Cardiac septum (tissue), 1 donor: ENCODE measurements at regions not wholly inside any gene's neighbourhood (a gene's known extent, or its start where the extent isn't known, plus 50 kb on each side); places are given as distances from the start of the nearest gene placed in this dataset.

Experiments
- DNase-seq: peaks from one replicate; pipeline ENCODE4 v3.0.0-alpha.2; 2020; ENCODE audit warnings: low spot score
- intact Hi-C: fragments of 100-400 bp; cut with DNase I; formaldehyde crosslinking; loops from one replicate; pipeline ENCODE4 v1.14.0; 2022
- donor health status: DM: no; HTN: no; CAD: no.

DNA sequence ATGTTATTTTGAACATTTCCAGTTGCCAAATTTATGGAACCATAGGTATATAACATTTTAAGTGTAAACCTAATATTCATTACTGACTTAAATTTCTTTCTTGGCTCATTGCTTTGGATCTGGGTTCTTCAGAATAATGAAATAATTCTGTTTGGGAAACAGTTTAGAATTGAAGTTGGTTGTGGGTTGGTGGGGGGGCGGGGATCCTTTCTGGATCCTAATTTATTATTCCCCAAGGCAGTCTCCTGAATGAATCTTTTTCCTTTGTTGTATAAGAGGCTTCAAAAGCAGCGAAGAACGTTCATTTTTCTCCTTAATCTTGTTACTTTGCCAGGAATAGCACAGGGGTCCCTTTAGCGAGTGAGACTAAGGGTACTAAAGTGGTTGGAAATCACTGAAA, 325.5 kb downstream of the FOXG1 start:
- intact Hi-C loops = no loop called here
- no peak for DNase-seq

- DNase-seq = no peak
- intact Hi-C loops = no loop called here
Measured at GRCh38 chr14:29097476-29097875, 330.9 kb downstream of the FOXG1 start.

GRCh38 chr14:29098656-29099055, 332.1 kb downstream of the FOXG1 start:
- intact Hi-C loops = no loop called here

DNA sequence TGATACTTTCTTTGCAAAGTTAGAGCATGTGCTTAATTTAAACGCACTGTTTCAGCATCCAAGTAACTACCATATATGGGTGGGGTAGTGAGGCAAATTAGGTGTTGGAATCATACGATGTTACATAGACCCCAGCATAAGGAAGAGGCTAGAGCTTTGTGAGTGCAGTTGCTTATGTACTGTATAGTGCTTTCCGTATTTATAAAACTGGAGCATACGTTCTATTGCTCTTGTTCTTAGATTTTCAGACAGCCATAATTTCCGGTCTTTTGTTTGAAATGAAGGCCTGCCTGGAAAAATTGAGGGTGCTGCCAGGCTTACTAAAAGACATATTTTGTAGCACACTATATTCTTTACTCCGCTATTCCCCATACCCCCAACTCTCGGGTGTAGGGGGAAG, 335.7 kb downstream of the FOXG1 start:
- DNase-seq = no peak
- intact Hi-C loops = no loop called here

More at GRCh38 chr14:29098656-29099055, 332.1 kb downstream of the FOXG1 start:
- DNase-seq = no peak

DNA sequence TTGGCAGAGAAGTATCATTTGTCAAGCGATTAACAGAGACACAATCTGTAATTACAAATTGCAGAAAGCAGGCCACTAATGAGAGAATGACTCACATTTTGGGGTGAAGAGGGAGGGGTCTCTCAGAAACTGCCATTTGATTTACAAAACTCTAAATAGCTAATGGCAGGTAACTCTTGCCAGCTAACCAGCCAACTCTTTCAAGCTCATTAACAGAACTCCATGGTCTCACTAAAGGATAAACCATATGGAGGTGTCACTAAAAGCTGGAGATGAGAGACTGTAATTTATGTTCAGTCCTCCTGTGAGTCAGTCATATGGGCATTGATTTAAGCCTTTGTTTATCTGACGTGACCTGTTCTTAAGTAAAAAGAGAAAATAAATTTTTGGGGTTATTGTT, 336.4 kb downstream of the FOXG1 start:
- DNase-seq = no peak
- intact Hi-C loops = no loop called here

- DNase-seq = no peak
- intact Hi-C loops = no loop called here
Measured at GRCh38 chr14:29108908-29109307, 342.3 kb downstream of the FOXG1 start.

DNA sequence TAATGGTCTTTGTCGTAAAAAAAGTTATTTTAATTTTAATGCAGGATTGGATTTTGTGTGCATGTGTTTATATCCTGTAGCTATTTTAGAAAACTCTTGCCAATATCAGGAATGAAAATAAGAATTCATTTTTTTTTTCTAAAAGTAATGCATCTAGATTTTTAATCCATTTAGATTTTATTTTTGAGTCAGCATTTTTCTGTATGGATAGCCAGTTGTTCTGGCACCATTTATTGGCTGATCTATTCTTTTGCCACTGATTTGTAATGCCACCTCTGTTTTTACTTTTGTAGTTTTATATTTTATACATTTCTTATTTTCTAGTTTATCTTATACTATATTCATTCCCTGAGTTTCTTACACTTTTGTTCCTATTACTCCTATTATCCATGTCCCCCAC, 343.0 kb downstream of the FOXG1 start:
- no peak for DNase-seq
- intact Hi-C loops = no loop called here

- no peak for DNase-seq
- intact Hi-C loops = no loop called here
Measured at GRCh38 chr14:29111554-29111953, 345.0 kb downstream of the FOXG1 start.

- intact Hi-C loops = no loop called here
Measured at GRCh38 chr14:29123017-29123416, 356.4 kb downstream of the FOXG1 start.

DNA sequence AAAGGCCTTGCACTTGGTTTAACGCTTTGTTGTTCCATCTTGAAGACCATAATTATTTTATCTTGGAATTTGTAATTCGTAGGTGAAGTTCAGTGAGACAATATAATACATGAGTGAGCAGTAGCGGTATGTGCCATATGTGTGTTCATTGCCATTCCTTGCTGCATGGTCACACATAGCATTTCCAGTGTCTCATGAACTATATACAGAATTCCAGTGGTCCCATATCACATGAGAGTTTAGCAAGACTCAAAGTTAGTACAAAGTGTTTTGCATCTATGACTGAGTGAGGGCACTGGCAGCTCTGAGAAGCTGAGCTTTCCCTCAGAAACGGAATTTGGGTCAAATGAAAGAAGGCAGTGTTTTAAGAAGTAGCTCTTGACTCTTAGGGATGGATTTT, 359.8 kb downstream of the FOXG1 start:
- DNase-seq = no peak
- intact Hi-C loops = no loop called here

More at GRCh38 chr14:29123017-29123416, 356.4 kb downstream of the FOXG1 start:
- DNase-seq = no peak

GRCh38 chr14:29126865-29127264, 360.3 kb downstream of the FOXG1 start:
- DNase-seq = no peak

DNA sequence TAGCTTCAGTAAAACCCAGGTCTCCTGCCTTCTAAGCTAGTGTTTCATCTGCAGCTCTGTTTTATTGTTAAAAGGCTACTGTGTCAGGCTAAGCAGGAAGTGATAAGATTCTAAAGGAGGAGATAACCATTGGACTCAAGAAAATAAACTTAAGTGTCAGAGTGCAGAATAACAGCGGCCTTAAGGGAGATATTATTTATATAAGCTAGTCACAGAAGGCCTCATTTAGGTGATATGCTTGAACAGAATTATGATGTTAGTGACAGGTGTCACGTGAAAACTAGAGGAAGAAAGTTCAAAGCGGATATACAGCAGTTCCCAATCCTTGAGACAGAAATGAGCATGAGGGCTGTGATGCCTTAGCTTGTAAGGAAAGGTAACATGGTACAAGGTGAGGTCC, 373.4 kb downstream of the FOXG1 start:
- intact Hi-C loops = no loop called here
- DNase-seq = no peak

More at GRCh38 chr14:29126865-29127264, 360.3 kb downstream of the FOXG1 start:
- intact Hi-C loops = no loop called here

- intact Hi-C loops = no loop called here
Measured at GRCh38 chr14:29144621-29145020, 378.0 kb downstream of the FOXG1 start.

GRCh38 chr14:29148221-29148620, 381.6 kb downstream of the FOXG1 start:
- intact Hi-C loops = no loop called here
- no peak for DNase-seq

More at GRCh38 chr14:29144621-29145020, 378.0 kb downstream of the FOXG1 start:
- DNase-seq = no peak

- intact Hi-C loops = no loop called here
Measured at GRCh38 chr14:29149798-29150197, 383.2 kb downstream of the FOXG1 start.

DNA sequence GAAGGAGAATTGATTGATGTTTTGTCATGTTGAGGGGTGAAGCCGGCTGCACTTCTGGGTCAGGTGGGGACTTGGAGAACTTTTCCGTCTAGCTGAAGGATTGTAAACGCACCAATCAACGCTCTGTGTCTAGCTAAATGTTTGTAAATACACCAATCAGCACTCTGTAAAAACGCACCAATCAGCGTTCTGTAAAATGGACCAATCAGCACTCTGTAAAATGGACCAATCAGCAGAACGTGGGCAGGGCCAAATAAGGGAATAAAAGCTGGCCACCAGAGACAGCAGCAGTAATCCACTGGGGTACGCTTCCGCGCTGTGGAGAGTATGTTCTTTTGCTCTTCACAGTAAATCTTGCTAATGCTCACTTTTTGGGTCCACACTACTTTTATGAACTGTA, 384.1 kb downstream of the FOXG1 start:
- intact Hi-C loops = no loop called here
- no peak for DNase-seq

More at GRCh38 chr14:29149798-29150197, 383.2 kb downstream of the FOXG1 start:
- DNase-seq = no peak

DNA sequence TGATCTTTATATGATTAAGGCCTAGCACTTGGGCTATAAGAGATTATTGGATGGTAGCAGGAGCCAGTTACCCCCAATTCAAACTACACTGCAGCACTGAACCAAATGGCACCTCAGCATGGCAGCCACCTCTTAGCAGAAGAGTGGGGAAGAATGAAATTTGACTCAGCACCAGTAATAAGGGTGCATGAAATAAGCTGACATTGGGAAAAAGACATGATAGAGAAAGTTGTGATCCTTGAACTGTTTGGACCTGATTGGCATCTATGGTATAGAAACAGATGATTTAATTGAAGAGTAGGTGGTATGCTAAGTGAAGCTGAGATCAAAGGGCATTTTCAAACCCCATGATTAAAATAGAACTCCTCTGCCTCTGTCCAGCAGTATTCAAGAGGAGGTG, 389.5 kb downstream of the FOXG1 start:
- intact Hi-C loops = no loop called here
- no peak for DNase-seq

DNA sequence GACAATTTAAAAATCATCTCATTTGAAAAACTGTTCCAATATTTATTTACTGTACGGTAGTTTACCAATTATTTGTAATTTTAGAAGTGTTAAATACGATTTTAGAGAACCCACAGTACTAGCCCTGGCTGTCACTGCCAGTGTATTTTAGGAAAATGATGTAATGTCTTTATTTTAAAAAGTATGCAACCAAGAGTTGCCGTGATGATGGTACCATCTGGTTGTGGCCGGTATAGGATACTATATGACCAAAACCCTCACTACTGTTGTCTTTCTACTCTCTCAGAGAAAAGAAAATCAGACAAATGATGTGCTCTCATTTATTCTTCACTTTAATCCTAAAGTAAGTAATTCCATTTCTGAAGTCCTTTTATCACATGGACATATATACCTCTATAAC, 395.0 kb downstream of the FOXG1 start:
- no peak for DNase-seq
- intact Hi-C loops = no loop called here

DNA sequence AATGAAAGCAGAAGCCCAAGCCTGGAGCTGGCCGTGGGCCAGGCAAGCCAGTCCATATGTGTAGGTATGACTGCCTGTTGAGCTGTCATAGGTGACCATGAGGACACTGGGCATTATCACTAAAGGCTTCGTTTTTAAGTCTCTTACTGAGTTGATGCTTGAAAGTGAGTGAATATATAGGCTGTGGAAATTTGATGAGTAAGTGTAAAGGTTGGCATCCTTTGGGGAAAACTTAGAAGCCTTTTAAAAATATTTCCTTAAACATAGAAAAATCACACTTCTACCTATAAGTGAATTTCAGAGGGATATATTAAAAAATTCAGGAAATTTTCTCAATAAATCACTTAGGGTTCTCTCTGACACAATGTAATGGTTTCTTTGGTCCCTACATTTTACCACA, 396.5 kb downstream of the FOXG1 start:
- intact Hi-C loops = no loop called here
- no peak for DNase-seq

GRCh38 chr14:29165431-29165830, 398.8 kb downstream of the FOXG1 start:
- DNase-seq = no peak
- intact Hi-C loops = no loop called here

DNA sequence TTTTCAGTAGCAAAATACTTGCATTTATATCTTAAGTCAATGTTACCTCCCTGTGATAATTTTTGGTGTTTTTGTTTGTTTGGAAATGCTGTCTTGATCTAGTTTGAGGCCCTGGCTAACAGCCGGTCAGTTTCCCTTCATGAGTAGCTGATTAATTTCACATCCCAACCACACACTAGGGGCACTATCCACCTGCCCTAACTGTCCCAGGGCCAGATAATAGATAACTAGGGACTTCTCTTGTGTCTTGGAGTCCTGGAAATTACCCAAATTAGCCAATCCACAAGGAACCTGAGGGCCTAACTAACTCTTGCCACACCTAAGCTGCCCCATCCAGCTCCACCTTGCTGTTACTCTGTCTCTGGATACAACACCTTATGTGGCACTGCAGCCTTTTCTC, 399.9 kb downstream of the FOXG1 start:
- no peak for DNase-seq
- intact Hi-C loops = no loop called here

GRCh38 chr14:29168149-29168548, 401.6 kb downstream of the FOXG1 start:
- DNase-seq = no peak
- intact Hi-C loops = no loop called here
